A673 (cell line): ENCODE measurements at regions not wholly inside any gene's neighbourhood (a gene's known extent, or its start where the extent isn't known, plus 50 kb on each side); places are given as distances from the start of the nearest gene placed in this dataset.

ENCODE experiments used
- BruUV-seq: library from RNA; stranded (reverse); fragments of 400-500 nt; replicated peaks from 2 replicates; lab custom pipeline; 2021; lab: Mats Ljungman, UMichigan
- CTCF ChIA-PET: fragments of 300-600 bp; sonication (Branson Sonifier 250); formaldehyde crosslinking; loops from one replicate; lab custom pipeline; 2022; ENCODE audit warnings: antibody characterized with exemption; lab: Charles Lee
- POLR2A ChIA-PET: fragments of 300-600 bp; sonication (Branson Sonifier 250); formaldehyde crosslinking; loops from one replicate; lab custom pipeline; 2022; ENCODE audit warnings: antibody characterized with exemption; ENCODE audit not compliant: low non-redundant PET; lab: Charles Lee
- DNase-seq: peaks from one replicate; pipeline ENCODE4 v3.0.0-alpha.2; 2015; ENCODE audit warnings: low spot score
- H3K27ac ChIP-seq: fragments of 200-600 bp; sonication (generic); 2 replicates; pipeline ENCODE4 v1.5.1; 2016; ENCODE audit warnings: mixed run types, low read depth, mild to moderate bottlenecking, mixed read lengths, antibody characterized with exemption, low read length; ENCODE audit not compliant: poor library complexity, severe bottlenecking
- H3K27me3 ChIP-seq: fragments of 200-600 bp; sonication (generic); replicated peaks from 2 replicates; pipeline ENCODE4 v1.6.1; 2017; ENCODE audit warnings: mixed run types, low read depth, mild to moderate bottlenecking, mixed read lengths, antibody characterized with exemption, low read length; ENCODE audit not compliant: insufficient read depth, poor library complexity
- H3K36me3 ChIP-seq: fragments of 200-600 bp; sonication (generic); 2 replicates; pipeline ENCODE4 v1.6.1; 2016; ENCODE audit warnings: mixed run types, mild to moderate bottlenecking, mixed read lengths, antibody characterized with exemption, low read length; ENCODE audit not compliant: insufficient read depth, poor library complexity, severe bottlenecking
- H3K4me1 ChIP-seq: fragments of 200-600 bp; sonication (generic); 2 replicates; pipeline ENCODE4 v1.6.1; 2017; ENCODE audit warnings: mixed run types, mild to moderate bottlenecking, mixed read lengths, antibody characterized with exemption, low read length; ENCODE audit not compliant: insufficient read depth, poor library complexity, severe bottlenecking
- H3K4me3 ChIP-seq: fragments of 200-600 bp; sonication (generic); 2 replicates; pipeline ENCODE4 v1.5.1; 2016; ENCODE audit warnings: low read depth, mixed run types, mild to moderate bottlenecking, mixed read lengths, low read length; ENCODE audit not compliant: poor library complexity, severe bottlenecking
- H3K9me3 ChIP-seq: fragments of 200-600 bp; sonication (generic); 2 replicates; pipeline ENCODE4 v1.6.1; 2016; ENCODE audit warnings: mixed run types, low read depth, mild to moderate bottlenecking, mixed read lengths, antibody characterized with exemption, low read length; ENCODE audit not compliant: poor library complexity, severe bottlenecking
- CTCF ChIP-seq: fragments of 300-800, 200-600 bp; sonication (generic); conservative IDR thresholded peaks from 2 replicates; pipeline ENCODE4 v1.5.1; 2017; ENCODE audit warnings: low read depth, mild to moderate bottlenecking, antibody characterized with exemption, low read length, moderate library complexity, mixed read lengths
- EZH2 ChIP-seq: fragments of 200-600 bp; sonication (generic); IDR thresholded peaks from 2 replicates; pipeline ENCODE4 v1.6.1; 2017; ENCODE audit warnings: borderline replicate concordance, low read depth, mild to moderate bottlenecking, mixed read lengths, antibody characterized with exemption, low read length; ENCODE audit not compliant: poor library complexity, severe bottlenecking
- intact Hi-C: fragments of 100-400 bp; cut with micrococcal nuclease; formaldehyde crosslinking; loops from one replicate; pipeline ENCODE4 v1.10.0; 2022; ENCODE audit not compliant: unreplicated experiment

DNA sequence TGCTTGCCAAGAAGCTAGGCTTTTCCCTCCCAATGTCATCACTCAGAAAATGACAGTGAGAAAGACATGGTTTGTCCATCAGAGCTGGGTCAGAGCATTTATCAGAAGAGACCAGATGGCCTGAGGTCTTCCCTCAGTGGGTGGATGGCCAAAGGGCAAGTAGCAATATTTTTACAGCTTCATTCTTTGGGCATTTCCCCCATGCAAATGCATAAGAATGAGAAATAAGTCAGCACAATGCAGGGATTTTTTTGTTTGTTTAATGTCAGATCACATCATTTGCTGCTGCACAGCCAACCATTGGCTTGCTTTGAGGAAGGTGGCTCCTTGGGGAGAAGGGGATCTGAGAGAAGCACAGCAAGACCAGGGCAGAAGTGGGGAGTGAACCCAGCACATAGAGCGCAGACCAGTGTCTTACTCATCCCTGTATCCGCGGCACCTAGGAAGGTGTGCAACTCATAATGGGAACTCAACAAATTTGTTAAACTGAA is 209.6 kb downstream of the SEMA6A start:
- Histone ChIP-seq H3K27ac (no peak overlapping the region), H3K4me3 (no peak overlapping the region), H3K27me3 (no peaks in the 10 kb centered on the region), H3K36me3 (no peaks in the 10 kb centered on the region), H3K9me3 (no peaks in the 10 kb centered on the region), H3K4me1 (no peaks in the 10 kb centered on the region)
- intact Hi-C loops: no loop called here
- BruUV-seq: no TSS peak
- CTCF ChIA-PET: no interaction called here
- POLR2A ChIA-PET: no interaction called here
- no peak for DNase-seq
- TF ChIP-seq CTCF: no peak

- no peaks in the 10 kb centered on the region for H3K27me3 ChIP-seq
- intact Hi-C loops: no loop called here
- POLR2A ChIA-PET: no interaction called here
Observed at GRCh38 chr5:116363780-116364179, 210.8 kb downstream of the SEMA6A start.

DNA sequence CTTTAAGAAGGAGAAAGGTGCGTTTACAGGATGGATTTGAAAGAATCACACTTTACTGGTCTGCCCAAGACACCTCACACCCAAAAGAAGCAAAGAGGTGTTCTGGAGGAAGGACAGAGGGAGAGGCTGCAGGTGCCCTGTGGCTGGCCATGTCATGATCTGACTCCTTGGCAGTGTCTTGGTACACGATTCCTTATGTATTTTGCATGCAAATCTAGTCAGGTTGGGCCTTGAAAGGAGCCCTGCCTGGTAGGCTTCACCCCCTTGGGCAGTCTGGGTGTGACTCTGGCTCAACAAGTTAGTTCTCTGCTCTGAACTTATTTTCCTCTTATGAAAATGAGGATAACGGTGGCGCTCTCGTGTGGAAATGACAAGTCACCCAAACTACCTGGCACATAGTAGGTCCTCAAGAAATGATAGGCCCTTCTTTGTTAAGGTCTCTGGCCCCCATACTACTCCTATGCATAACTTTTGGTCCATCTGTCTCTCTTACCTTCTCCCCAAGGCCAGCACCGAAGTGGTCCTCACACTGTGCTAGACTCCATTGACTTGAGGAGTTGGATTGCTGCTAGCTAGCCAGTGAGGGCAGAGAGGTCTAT is 212.5 kb downstream of the SEMA6A start:
- Histone ChIP-seq H3K4me1 (no peaks in the 10 kb centered on the region), H3K4me3 (peak overlapping the region; percentile 29), H3K27ac (no peak overlapping the region), H3K9me3 (no peaks in the 10 kb centered on the region), H3K36me3 (no peaks in the 10 kb centered on the region), H3K27me3 (no peaks in the 10 kb centered on the region)
- intact Hi-C loops: no loop called here
- no peak for DNase-seq
- no peak for TF ChIP-seq EZH2
- BruUV-seq: no TSS peak
- CTCF ChIA-PET: no interaction called here
- POLR2A ChIA-PET: no interaction called here

More at GRCh38 chr5:116363780-116364179, 210.8 kb downstream of the SEMA6A start:
- no peak overlapping the region for H3K4me3 ChIP-seq
- TF ChIP-seq EZH2 (no peak), CTCF (no peak)
- H3K36me3 ChIP-seq: no peaks in the 10 kb centered on the region
- no peak overlapping the region for H3K27ac ChIP-seq
- no peaks in the 10 kb centered on the region for H3K4me1 ChIP-seq
- BruUV-seq: no TSS peak
- DNase-seq: no peak
- no peaks in the 10 kb centered on the region for H3K9me3 ChIP-seq
- CTCF ChIA-PET: no interaction called here
